ENCODE measurements at regions not wholly inside any gene's neighbourhood (a gene's known extent, or its start where the extent isn't known, plus 50 kb on each side); places are given as distances from the start of the nearest gene placed in this dataset.

GRCh38 chr18:43514747-43515146 is 237.5 kb upstream of the SYT4 start:
- TF ChIP-seq OSR1 (CRISPR knock-in tag; IDR thresholded peaks at IDR 0.05) (no peak), TOX (CRISPR knock-in tag; IDR thresholded peaks at IDR 0.05; ENCODE audit: borderline replicate concordance) (no peak), ZFP3 (CRISPR knock-in tag; IDR thresholded peaks at IDR 0.05) (no peak), TSHZ2 (CRISPR knock-in tag; IDR thresholded peaks at IDR 0.05) (no peak), ZNF565 (CRISPR knock-in tag; conservative IDR thresholded peaks at IDR 0.05; ENCODE audit: low read depth) (no peak)
- no peak for ATAC-seq

GRCh38 chr18:43515481-43515880 is 238.2 kb upstream of the SYT4 start:
- no peak for ATAC-seq
- TF ChIP-seq PPARA (CRISPR knock-in tag; IDR thresholded peaks at IDR 0.05; ENCODE audit: borderline replicate concordance) (no peak), CSDC2 (CRISPR knock-in tag; IDR thresholded peaks at IDR 0.05) (no peak)

- ATAC-seq = no peak
- TF ChIP-seq BACH2 (CRISPR knock-in tag; IDR thresholded peaks at IDR 0.05; ENCODE audit: borderline replicate concordance) = no peak
- no peak for TF ChIP-seq ZNF8 (CRISPR knock-in tag; IDR thresholded peaks at IDR 0.05)
- TF ChIP-seq ESRRG (CRISPR knock-in tag; IDR thresholded peaks at IDR 0.05) = no peak
- TF ChIP-seq TSHZ2 (CRISPR knock-in tag; IDR thresholded peaks at IDR 0.05) = no peak
- TF ChIP-seq PATZ1 (CRISPR knock-in tag; IDR thresholded peaks at IDR 0.05; ENCODE audit: borderline replicate concordance) = no peak
- TF ChIP-seq SNAI2 (CRISPR knock-in tag; IDR thresholded peaks at IDR 0.05) = no peak
- TF ChIP-seq ARNTL (CRISPR knock-in tag; IDR thresholded peaks at IDR 0.05; ENCODE audit: borderline replicate concordance, low read depth) = no peak
- no peak for TF ChIP-seq ZFP30 (CRISPR knock-in tag; IDR thresholded peaks at IDR 0.05)
- TF ChIP-seq ZNF565 (CRISPR knock-in tag; conservative IDR thresholded peaks at IDR 0.05; ENCODE audit: low read depth) = no peak
- TF ChIP-seq CSDC2 (CRISPR knock-in tag; IDR thresholded peaks at IDR 0.05) = no peak
- TF ChIP-seq OSR1 (CRISPR knock-in tag; IDR thresholded peaks at IDR 0.05) = no peak
- TF ChIP-seq CREB5 (CRISPR knock-in tag; IDR thresholded peaks at IDR 0.05; ENCODE audit: low read depth) = no peak
- no peak for TF ChIP-seq TOX (CRISPR knock-in tag; IDR thresholded peaks at IDR 0.05; ENCODE audit: borderline replicate concordance)
- no peak for TF ChIP-seq CSRNP3 (CRISPR knock-in tag; IDR thresholded peaks at IDR 0.05)
- TF ChIP-seq ZC3H10 (CRISPR knock-in tag; IDR thresholded peaks at IDR 0.05) = no peak
- TF ChIP-seq TCF4 (CRISPR knock-in tag; IDR thresholded peaks at IDR 0.05; ENCODE audit: borderline replicate concordance) = no peak
Measured at GRCh38 chr18:43524260-43524659, 247.0 kb upstream of the SYT4 start.

GRCh38 chr18:43525169-43525568 is 247.9 kb upstream of the SYT4 start:
- no peak for ATAC-seq
- no peak for TF ChIP-seq TCF4 (CRISPR knock-in tag; IDR thresholded peaks at IDR 0.05; ENCODE audit: borderline replicate concordance)
- TF ChIP-seq ZFP30 (CRISPR knock-in tag; IDR thresholded peaks at IDR 0.05) = no peak
- TF ChIP-seq ZFP3 (CRISPR knock-in tag; IDR thresholded peaks at IDR 0.05) = no peak
- no peak for TF ChIP-seq ESRRG (CRISPR knock-in tag; IDR thresholded peaks at IDR 0.05)
- TF ChIP-seq CSRNP3 (CRISPR knock-in tag; IDR thresholded peaks at IDR 0.05) = no peak
- TF ChIP-seq GLIS3 (CRISPR knock-in tag; IDR thresholded peaks at IDR 0.05) = no peak
- no peak for TF ChIP-seq POU6F1 (CRISPR knock-in tag; IDR thresholded peaks at IDR 0.05; ENCODE audit: borderline replicate concordance, low read depth)
- TF ChIP-seq PPARA (CRISPR knock-in tag; IDR thresholded peaks at IDR 0.05; ENCODE audit: borderline replicate concordance) = no peak
- no peak for TF ChIP-seq RARB (CRISPR knock-in tag; IDR thresholded peaks at IDR 0.05)
- TF ChIP-seq ZNF70 (CRISPR knock-in tag; IDR thresholded peaks at IDR 0.05) = no peak

Data from SK-N-SH treated with all-trans-retinoic acid at 6 μM for 48 hours (cell line).